ENCODE measurements at regions not wholly inside any gene's neighbourhood (a gene's known extent, or its start where the extent isn't known, plus 50 kb on each side); places are given as distances from the start of the nearest gene placed in this dataset.

GRCh38 chr7:8841171-8841570, 407.8 kb downstream of the NXPH1 start:
- no peaks in the 10 kb centered on the region for H3K27me3 ChIP-seq (ENCODE audit: insufficient read depth, low read length)
- no peak overlapping the region for H3K27ac ChIP-seq (ENCODE audit: low read depth, low read length, poor library complexity, severe bottlenecking)
- H3K4me2 ChIP-seq (ENCODE audit: low read length), result no peak overlapping the region
- H3K4me1 ChIP-seq (ENCODE audit: insufficient read depth, low read length, severe bottlenecking), result no peaks in the 10 kb centered on the region
- H4K20me1 ChIP-seq (ENCODE audit: insufficient read depth, low read length), result no peaks in the 10 kb centered on the region
- H3K79me2 ChIP-seq (ENCODE audit: insufficient read depth, low read length), result no peaks in the 10 kb centered on the region
- H3F3A ChIP-seq (ENCODE audit: insufficient read depth, low read length), result no peaks in the 10 kb centered on the region
- H2AFZ ChIP-seq (ENCODE audit: low read length), result no peak overlapping the region
- H3K9me3 ChIP-seq (ENCODE audit: low read length), result no peaks in the 10 kb centered on the region
- no peaks in the 10 kb centered on the region for H3K36me3 ChIP-seq (ENCODE audit: insufficient read depth, low read length)
- H3K4me3 ChIP-seq (ENCODE audit: low read depth, low read length, poor library complexity, severe bottlenecking), result no peak overlapping the region
- TF ChIP-seq CTCF (IDR thresholded peaks at IDR 0.05; ENCODE audit: low read length) (no peak), EZH2 (IDR thresholded peaks at IDR 0.05; ENCODE audit: borderline replicate concordance, low read length) (no peak)
- H3K9me2 ChIP-seq (ENCODE audit: low read depth, low read length), result no peaks in the 10 kb centered on the region
- no peak overlapping the region for H3K9ac ChIP-seq (ENCODE audit: low read length)

DNA sequence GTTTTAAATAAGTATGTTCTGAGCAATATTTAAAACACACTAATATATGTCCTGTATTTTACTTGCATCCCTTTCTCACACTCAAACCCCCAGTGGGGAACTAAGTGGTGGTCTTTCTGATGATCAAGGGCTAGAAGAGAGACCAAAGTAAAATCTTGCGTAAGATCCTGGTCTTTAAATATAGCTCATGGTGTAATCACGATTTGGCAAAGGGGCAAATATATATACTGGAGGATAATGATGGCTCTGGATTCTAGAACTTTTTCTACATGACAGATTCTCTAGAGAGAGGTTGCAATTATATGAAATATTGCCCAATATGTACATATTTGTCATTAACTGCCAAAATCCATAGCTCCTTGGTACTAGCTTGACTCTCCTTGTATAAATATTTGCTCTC, 438.3 kb downstream of the NXPH1 start:
- no peaks in the 10 kb centered on the region for H3K79me2 ChIP-seq (ENCODE audit: insufficient read depth, low read length)
- H3K9me2 ChIP-seq (ENCODE audit: low read depth, low read length), result no peaks in the 10 kb centered on the region
- no peak overlapping the region for H3K9ac ChIP-seq (ENCODE audit: low read length)
- H3K4me2 ChIP-seq (ENCODE audit: low read length), result no peak overlapping the region
- no peaks in the 10 kb centered on the region for H4K20me1 ChIP-seq (ENCODE audit: insufficient read depth, low read length)
- no peaks in the 10 kb centered on the region for H3K9me3 ChIP-seq (ENCODE audit: low read length)
- no peaks in the 10 kb centered on the region for H3K4me1 ChIP-seq (ENCODE audit: insufficient read depth, low read length, severe bottlenecking)
- TF ChIP-seq CTCF (IDR thresholded peaks at IDR 0.05; ENCODE audit: low read length), result no peak
- no peak for TF ChIP-seq EZH2 (IDR thresholded peaks at IDR 0.05; ENCODE audit: borderline replicate concordance, low read length)
- H3K4me3 ChIP-seq (ENCODE audit: low read depth, low read length, poor library complexity, severe bottlenecking), result no peak overlapping the region
- no peaks in the 10 kb centered on the region for H3K36me3 ChIP-seq (ENCODE audit: insufficient read depth, low read length)
- no peak overlapping the region for H2AFZ ChIP-seq (ENCODE audit: low read length)
- H3K27ac ChIP-seq (ENCODE audit: low read depth, low read length, poor library complexity, severe bottlenecking), result no peak overlapping the region
- H3F3A ChIP-seq (ENCODE audit: insufficient read depth, low read length), result no peaks in the 10 kb centered on the region
- no peaks in the 10 kb centered on the region for H3K27me3 ChIP-seq (ENCODE audit: insufficient read depth, low read length)

- no peak overlapping the region for H3K27ac ChIP-seq (ENCODE audit: low read depth, low read length, poor library complexity, severe bottlenecking)
- TF ChIP-seq EZH2 (IDR thresholded peaks at IDR 0.05; ENCODE audit: borderline replicate concordance, low read length) (no peak), CTCF (IDR thresholded peaks at IDR 0.05; ENCODE audit: low read length) (no peak)
Measured at GRCh38 chr7:8881916-8882315, 448.5 kb downstream of the NXPH1 start.

More at GRCh38 chr7:8881916-8882315, 448.5 kb downstream of the NXPH1 start:
- Histone ChIP-seq H3K4me1 (ENCODE audit: insufficient read depth, low read length, severe bottlenecking) (no peaks in the 10 kb centered on the region), H3K9me3 (ENCODE audit: low read length) (no peaks in the 10 kb centered on the region), H3K36me3 (ENCODE audit: insufficient read depth, low read length) (no peaks in the 10 kb centered on the region), H3F3A (ENCODE audit: insufficient read depth, low read length) (no peaks in the 10 kb centered on the region), H3K4me2 (ENCODE audit: low read length) (no peak overlapping the region), H3K79me2 (ENCODE audit: insufficient read depth, low read length) (no peaks in the 10 kb centered on the region), H3K9me2 (ENCODE audit: low read depth, low read length) (no peaks in the 10 kb centered on the region), H3K27me3 (ENCODE audit: insufficient read depth, low read length) (no peaks in the 10 kb centered on the region), H4K20me1 (ENCODE audit: insufficient read depth, low read length) (no peaks in the 10 kb centered on the region), H3K9ac (ENCODE audit: low read length) (no peak overlapping the region), H3K4me3 (ENCODE audit: low read depth, low read length, poor library complexity, severe bottlenecking) (no peak overlapping the region), H2AFZ (ENCODE audit: low read length) (no peak overlapping the region)

All from OCI-LY1 (cell line).